Loucy (cell line): ENCODE measurements at regions not wholly inside any gene's neighbourhood (a gene's known extent, or its start where the extent isn't known, plus 50 kb on each side); places are given as distances from the start of the nearest gene placed in this dataset.
"Not testable (repeated sequence)": the region's sequence is repeated elsewhere in the genome, so short reads cannot be mapped to it uniquely, and the experiment has no call there.

Experiments used
- EZH2phosphoT487 ChIP-seq: fragments of 200-600 bp; IDR thresholded peaks from 2 replicates; pipeline ENCODE4 v1.6.1; 2018; ENCODE audit warnings: antibody characterized with exemption, mild to moderate bottlenecking, moderate library complexity, borderline replicate concordance
- TF ChIP-seq, protein P1 (sequence below): fragments of 200-600 bp; sonication (generic); conservative IDR thresholded peaks from 2 replicates; pipeline ENCODE4 v1.5.1; 2014; ENCODE audit warnings: mild to moderate bottlenecking, antibody characterized with exemption, low read length

DNA sequence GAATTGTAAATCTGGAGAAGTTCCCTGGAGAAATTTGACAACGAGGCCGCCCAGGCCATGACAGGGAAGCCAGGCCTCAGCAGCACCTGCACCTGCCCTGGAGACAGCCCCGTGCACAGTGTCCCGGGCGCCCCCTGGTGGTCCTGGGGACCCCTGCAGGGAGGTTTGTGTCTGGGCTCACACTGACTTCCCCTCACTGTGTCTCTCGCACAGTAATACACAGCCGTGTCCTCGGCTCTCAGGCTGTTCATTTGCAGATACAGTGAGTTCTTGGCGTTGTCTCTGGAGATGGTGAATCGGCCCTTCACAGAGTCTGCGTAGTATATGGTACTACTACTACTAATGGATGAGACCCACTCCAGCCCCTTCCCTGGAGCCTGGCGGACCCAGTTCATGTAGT, 1201.6 kb downstream of the TMEM121 start:
- TF ChIP-seq, protein P1, sequence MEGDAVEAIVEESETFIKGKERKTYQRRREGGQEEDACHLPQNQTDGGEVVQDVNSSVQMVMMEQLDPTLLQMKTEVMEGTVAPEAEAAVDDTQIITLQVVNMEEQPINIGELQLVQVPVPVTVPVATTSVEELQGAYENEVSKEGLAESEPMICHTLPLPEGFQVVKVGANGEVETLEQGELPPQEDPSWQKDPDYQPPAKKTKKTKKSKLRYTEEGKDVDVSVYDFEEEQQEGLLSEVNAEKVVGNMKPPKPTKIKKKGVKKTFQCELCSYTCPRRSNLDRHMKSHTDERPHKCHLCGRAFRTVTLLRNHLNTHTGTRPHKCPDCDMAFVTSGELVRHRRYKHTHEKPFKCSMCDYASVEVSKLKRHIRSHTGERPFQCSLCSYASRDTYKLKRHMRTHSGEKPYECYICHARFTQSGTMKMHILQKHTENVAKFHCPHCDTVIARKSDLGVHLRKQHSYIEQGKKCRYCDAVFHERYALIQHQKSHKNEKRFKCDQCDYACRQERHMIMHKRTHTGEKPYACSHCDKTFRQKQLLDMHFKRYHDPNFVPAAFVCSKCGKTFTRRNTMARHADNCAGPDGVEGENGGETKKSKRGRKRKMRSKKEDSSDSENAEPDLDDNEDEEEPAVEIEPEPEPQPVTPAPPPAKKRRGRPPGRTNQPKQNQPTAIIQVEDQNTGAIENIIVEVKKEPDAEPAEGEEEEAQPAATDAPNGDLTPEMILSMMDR, result peak; percentile 48
- TF ChIP-seq EZH2phosphoT487, result not testable (repeated sequence)
